ENCODE measurements at regions not wholly inside any gene's neighbourhood (a gene's known extent, or its start where the extent isn't known, plus 50 kb on each side); places are given as distances from the start of the nearest gene placed in this dataset.

DNA sequence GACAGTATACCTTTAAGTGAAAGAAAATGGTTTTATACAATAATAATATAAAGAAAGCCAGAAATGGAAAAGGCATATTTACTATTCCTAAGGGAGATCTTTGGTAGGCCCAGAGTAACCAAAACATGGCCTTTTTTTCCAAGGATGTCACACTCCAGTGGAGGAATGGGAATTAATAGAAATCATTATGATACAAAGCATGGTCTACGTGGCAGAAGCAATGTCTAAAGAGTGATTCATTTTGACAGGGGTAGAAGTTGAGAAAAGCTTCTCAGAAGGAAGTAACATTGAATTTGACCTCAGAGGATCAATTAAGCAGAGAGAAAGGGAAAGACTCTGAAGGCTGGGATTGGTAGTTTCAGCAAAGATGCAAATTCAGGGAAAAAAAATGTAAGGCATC lies 208.6 kb downstream of the BTG1 start:
- intact Hi-C loops (cut with DNase I): no loop called here
- H3K27me3 ChIP-seq (ENCODE audit: low read depth): no peaks in the 10 kb centered on the region
- H3K27ac ChIP-seq: no peak overlapping the region
- H3K36me3 ChIP-seq: no peaks in the 10 kb centered on the region
- H3K4me3 ChIP-seq: no peak overlapping the region
- H3K4me1 ChIP-seq: no peaks in the 10 kb centered on the region
- no peak for TF ChIP-seq CTCF (IDR thresholded peaks at IDR 0.05)
- no peaks in the 10 kb centered on the region for H3K9me3 ChIP-seq
- ATAC-seq (no peak), DNase-seq (no peak)

DNA sequence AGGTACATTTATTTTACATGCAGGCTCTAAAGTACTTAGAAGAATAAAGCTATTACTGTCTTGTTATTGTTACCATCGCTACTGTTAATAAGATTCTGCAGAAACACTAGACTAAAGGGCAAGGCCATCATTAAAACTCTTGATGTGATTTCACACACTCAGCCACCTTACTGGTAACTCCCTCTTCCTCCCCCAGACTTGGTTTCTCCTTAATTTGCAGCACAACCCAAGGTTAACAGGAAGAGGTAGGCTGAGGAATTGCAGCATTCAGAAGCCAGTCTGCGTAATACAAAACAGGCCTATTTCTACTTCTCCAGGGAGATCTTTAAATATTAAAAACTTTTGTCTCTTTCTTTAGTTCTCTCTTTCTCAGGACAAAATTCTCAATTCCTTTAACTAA lies 210.3 kb downstream of the BTG1 start:
- no peaks in the 10 kb centered on the region for H3K27me3 ChIP-seq (ENCODE audit: low read depth)
- H3K4me1 ChIP-seq: no peaks in the 10 kb centered on the region
- no peaks in the 10 kb centered on the region for H3K36me3 ChIP-seq
- TF ChIP-seq CTCF (IDR thresholded peaks at IDR 0.05): no peak
- intact Hi-C loops (cut with DNase I): no loop called here
- H3K27ac ChIP-seq: no peak overlapping the region
- no peak for ATAC-seq
- no peaks in the 10 kb centered on the region for H3K9me3 ChIP-seq
- DNase-seq: no peak
- H3K4me3 ChIP-seq: no peak overlapping the region

GRCh38 chr12:91931111-91931510 lies 214.5 kb downstream of the BTG1 start:
- ATAC-seq: peak; percentile 92 to 94
- Histone ChIP-seq H3K27me3 (ENCODE audit: low read depth) (no peaks in the 10 kb centered on the region), H3K36me3 (no peaks in the 10 kb centered on the region)

DNA sequence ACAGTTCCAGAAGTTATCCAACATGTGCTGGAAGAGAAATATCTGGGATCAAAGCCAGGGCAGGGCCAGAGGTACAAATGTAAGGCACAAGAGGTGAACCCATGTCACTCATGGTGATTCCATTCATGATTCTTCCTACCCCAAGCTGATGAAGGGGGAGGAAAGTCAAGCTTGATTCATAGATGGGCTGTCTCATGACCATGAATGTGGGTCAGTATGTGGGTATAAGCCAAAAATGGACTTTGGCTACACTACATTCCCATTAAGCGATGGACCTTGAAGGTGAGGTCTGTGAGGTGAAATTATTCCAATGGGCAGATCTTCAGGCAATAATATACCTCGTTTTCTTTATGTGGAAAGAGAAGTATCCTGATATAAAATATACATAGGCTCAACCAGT lies 217.1 kb downstream of the BTG1 start:
- TF ChIP-seq CTCF (IDR thresholded peaks at IDR 0.05): no peak
- intact Hi-C loops (cut with DNase I): no loop called here
- H3K9me3 ChIP-seq: no peaks in the 10 kb centered on the region
- no peak overlapping the region for H3K27ac ChIP-seq
- no peaks in the 10 kb centered on the region for H3K27me3 ChIP-seq (ENCODE audit: low read depth)
- H3K36me3 ChIP-seq: no peaks in the 10 kb centered on the region
- no peak for DNase-seq
- peaks cover 7% of the 10 kb centered on the region for H3K4me1 ChIP-seq
- no peak for ATAC-seq
- no peak overlapping the region for H3K4me3 ChIP-seq

More at GRCh38 chr12:91931111-91931510, 214.5 kb downstream of the BTG1 start:
- no peak for TF ChIP-seq CTCF (IDR thresholded peaks at IDR 0.05)
- peaks cover 7% of the 10 kb centered on the region for H3K4me1 ChIP-seq
- no peak overlapping the region for H3K4me3 ChIP-seq
- intact Hi-C loops (cut with DNase I): no loop called here
- peak; percentile 45 for DNase-seq
- no peaks in the 10 kb centered on the region for H3K9me3 ChIP-seq
- H3K27ac ChIP-seq: no peak overlapping the region

DNA sequence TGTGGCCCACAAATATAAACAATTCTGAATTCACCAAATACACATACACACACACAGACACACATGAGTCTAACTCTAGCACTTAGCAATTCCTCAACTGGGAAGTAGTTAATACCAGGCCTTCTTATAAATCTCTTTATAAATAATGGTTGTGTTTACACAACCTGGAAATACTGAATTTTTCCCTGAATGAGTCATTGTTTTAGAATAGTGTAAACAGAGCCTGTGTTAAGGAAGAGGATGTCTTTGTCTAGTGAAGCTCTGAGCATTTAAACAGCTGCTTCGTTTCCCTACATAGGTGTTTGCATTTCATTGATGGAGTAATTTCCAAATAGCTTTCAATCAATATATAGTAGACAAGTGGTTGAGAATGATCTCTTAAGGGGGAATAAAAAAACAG lies 218.8 kb downstream of the BTG1 start:
- H3K9me3 ChIP-seq: no peaks in the 10 kb centered on the region
- peak in 1 of 2 donors; percentile 41 for ATAC-seq
- no peak for TF ChIP-seq CTCF (IDR thresholded peaks at IDR 0.05)
- no peaks in the 10 kb centered on the region for H3K27me3 ChIP-seq (ENCODE audit: low read depth)
- intact Hi-C loops (cut with DNase I): no loop called here
- H3K27ac ChIP-seq: no peak overlapping the region
- no peaks in the 10 kb centered on the region for H3K36me3 ChIP-seq
- peaks cover 7% of the 10 kb centered on the region for H3K4me1 ChIP-seq
- DNase-seq: no peak
- no peak overlapping the region for H3K4me3 ChIP-seq

GRCh38 chr12:91924827-91925226 lies 220.8 kb downstream of the BTG1 start:
- DNase-seq (no peak), ATAC-seq (no peak)
- Histone ChIP-seq H3K9me3 (no peaks in the 10 kb centered on the region), H3K27me3 (ENCODE audit: low read depth) (no peaks in the 10 kb centered on the region), H3K27ac (no peak overlapping the region), H3K4me3 (no peak overlapping the region), H3K4me1 (peaks cover 7% of the 10 kb centered on the region), H3K36me3 (no peaks in the 10 kb centered on the region)
- no peak for TF ChIP-seq CTCF (IDR thresholded peaks at IDR 0.05)
- intact Hi-C loops (cut with DNase I): no loop called here

Measured in lower lobe of right lung (tissue), 2 donors.